Mesendoderm (in vitro differentiated cells): ENCODE measurements at regions not wholly inside any gene's neighbourhood (a gene's known extent, or its start where the extent isn't known, plus 50 kb on each side); places are given as distances from the start of the nearest gene placed in this dataset.

ENCODE experiments used
- DNase-seq: peaks from one replicate; pipeline ENCODE4 v3.0.0; 2013
- H2AK5ac ChIP-seq: 2 replicates; pipeline ENCODE4 v1.6.1; 2013; ENCODE audit warnings: low read length, inconsistent platforms
- H2BK120ac ChIP-seq: 2 replicates; pipeline ENCODE4 v1.6.1; 2013; ENCODE audit warnings: low read depth, mild to moderate bottlenecking, low read length, moderate library complexity, mixed read lengths
- H2BK15ac ChIP-seq: replicated peaks from 2 replicates; pipeline ENCODE4 v1.6.1; 2013; ENCODE audit warnings: low read depth, mild to moderate bottlenecking, moderate library complexity
- H2BK5ac ChIP-seq: 2 replicates; pipeline ENCODE4 v1.6.1; 2013; ENCODE audit warnings: low read length, inconsistent platforms
- H3K18ac ChIP-seq: 2 replicates; pipeline ENCODE4 v1.6.1; 2013; ENCODE audit warnings: mild to moderate bottlenecking, low read length, mixed read lengths
- H3K23ac ChIP-seq: one replicate; pipeline ENCODE4 v1.6.1; 2013; ENCODE audit warnings: low read length
- H3K27ac ChIP-seq: 2 replicates; pipeline ENCODE4 v1.5.1; 2013; ENCODE audit warnings: low read depth, mild to moderate bottlenecking, inconsistent platforms, low read length, moderate library complexity
- H3K27me3 ChIP-seq: 2 replicates; pipeline ENCODE4 v1.6.1; 2013; ENCODE audit warnings: low read length, control low read depth, mild to moderate bottlenecking, inconsistent platforms; ENCODE audit not compliant: insufficient read depth, poor library complexity
- H3K36me3 ChIP-seq: 2 replicates; pipeline ENCODE4 v1.6.1; 2013; ENCODE audit warnings: low read length, inconsistent platforms; ENCODE audit not compliant: control insufficient read depth, insufficient read depth
- H3K4ac ChIP-seq: one replicate; pipeline ENCODE4 v1.6.1; 2013; ENCODE audit warnings: low read depth, mild to moderate bottlenecking, low read length, moderate library complexity
- H3K4me1 ChIP-seq: 2 replicates; pipeline ENCODE4 v1.6.1; 2013; ENCODE audit warnings: low read depth, low read length, inconsistent platforms; ENCODE audit not compliant: control insufficient read depth
- H3K4me2 ChIP-seq: 2 replicates; pipeline ENCODE4 v1.6.1; 2013; ENCODE audit warnings: low read length
- H3K4me3 ChIP-seq: 2 replicates; pipeline ENCODE4 v1.5.1; 2013; ENCODE audit warnings: mild to moderate bottlenecking, low read length
- H3K56ac ChIP-seq: one replicate; pipeline ENCODE4 v1.6.1; 2013; ENCODE audit warnings: low read length
- H3K79me1 ChIP-seq: 2 replicates; pipeline ENCODE4 v1.6.1; 2013; ENCODE audit warnings: low read length, inconsistent platforms
- H3K79me2 ChIP-seq: 2 replicates; pipeline ENCODE4 v1.6.1; 2013; ENCODE audit warnings: mild to moderate bottlenecking, low read length; ENCODE audit not compliant: control insufficient read depth, insufficient read depth
- H3K9ac ChIP-seq: 2 replicates; pipeline ENCODE4 v1.6.1; 2013; ENCODE audit warnings: low read length, inconsistent platforms
- H4K5ac ChIP-seq: one replicate; pipeline ENCODE4 v1.6.1; 2013; ENCODE audit warnings: low read length
- H4K8ac ChIP-seq: one replicate; pipeline ENCODE4 v1.6.1; 2013; ENCODE audit warnings: low read depth, mild to moderate bottlenecking, control low read depth, low read length, moderate library complexity
- WGBS: extraction: QIAGEN DNeasy Blood & Tissue Kit; methylation state at CpG from one replicate; pipeline ENCODE4 v1.1.7; 2013; ENCODE audit warnings: low lambda C conversion rate, missing lambda C conversion rate; ENCODE audit not compliant: insufficient coverage; ENCODE audit errors: extremely low coverage; 5-methylcytosine and 5-hydroxymethylcytosine counted together

DNA sequence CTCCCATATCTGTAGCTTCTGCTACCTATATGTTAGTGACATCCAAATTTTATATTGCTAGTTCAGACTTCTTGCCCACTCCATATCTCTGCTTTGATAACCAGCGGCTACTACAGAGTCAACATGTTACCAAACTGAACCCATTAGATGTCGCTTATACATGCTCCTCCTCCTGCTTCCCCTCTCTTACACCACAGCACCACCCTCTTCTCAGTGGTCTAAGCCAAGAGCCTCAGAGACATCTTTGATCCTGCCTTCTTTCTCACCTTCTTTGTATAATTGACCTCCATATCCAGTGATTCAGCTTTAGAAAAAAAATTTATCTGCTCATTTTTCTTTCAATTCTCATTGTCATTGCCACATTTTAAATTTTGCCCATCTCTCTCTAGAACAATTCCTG, 408.2 kb upstream of the TLE4 start:
- no peak overlapping the region for H3K56ac ChIP-seq
- no peak overlapping the region for H3K4me3 ChIP-seq
- no peak overlapping the region for H2BK120ac ChIP-seq
- H4K8ac ChIP-seq, result no peak overlapping the region
- no peak overlapping the region for H3K9ac ChIP-seq
- no peak overlapping the region for H3K4ac ChIP-seq
- H3K4me2 ChIP-seq, result no peak overlapping the region
- no CpG with 5 or more reads among the region's 2 CpGs for WGBS
- no peaks in the 10 kb centered on the region for H3K36me3 ChIP-seq
- no peak overlapping the region for H2BK15ac ChIP-seq
- no peaks in the 10 kb centered on the region for H3K79me2 ChIP-seq
- H4K5ac ChIP-seq, result no peak overlapping the region
- H3K27me3 ChIP-seq, result no peaks in the 10 kb centered on the region
- H3K4me1 ChIP-seq, result no peaks in the 10 kb centered on the region
- H2BK5ac ChIP-seq, result no peak overlapping the region
- no peak for DNase-seq
- no peak overlapping the region for H3K18ac ChIP-seq
- H2AK5ac ChIP-seq, result no peak overlapping the region
- no peak overlapping the region for H3K27ac ChIP-seq
- H3K23ac ChIP-seq, result no peak overlapping the region
- no peaks in the 10 kb centered on the region for H3K79me1 ChIP-seq

DNA sequence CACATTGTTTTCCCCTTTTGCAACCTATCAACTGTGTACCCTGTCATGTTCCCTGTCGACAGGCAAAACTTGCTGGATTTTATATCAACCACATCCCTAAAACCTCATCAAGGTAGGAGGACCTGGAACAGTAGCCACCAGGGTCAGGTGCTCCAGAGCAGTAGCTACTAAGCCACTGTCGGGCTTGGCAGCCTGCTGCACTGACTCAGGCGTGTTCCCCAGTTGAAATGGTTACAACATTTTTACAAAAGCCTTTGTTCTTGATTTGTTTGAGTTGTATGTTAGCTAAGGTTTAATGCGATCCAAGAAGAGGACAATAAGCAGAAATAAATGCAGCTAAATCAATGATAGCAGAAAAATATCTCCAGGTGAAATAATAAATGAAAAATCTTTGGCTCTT, 407.4 kb upstream of the TLE4 start:
- WGBS, result no CpG with 5 or more reads among the region's 4 CpGs
- no peak overlapping the region for H4K8ac ChIP-seq
- no peaks in the 10 kb centered on the region for H3K4me1 ChIP-seq
- no peak overlapping the region for H3K27ac ChIP-seq
- no peak for DNase-seq
- H3K23ac ChIP-seq, result no peak overlapping the region
- no peak overlapping the region for H3K18ac ChIP-seq
- no peaks in the 10 kb centered on the region for H3K79me2 ChIP-seq
- no peaks in the 10 kb centered on the region for H3K36me3 ChIP-seq
- H2BK120ac ChIP-seq, result no peak overlapping the region
- H3K56ac ChIP-seq, result no peak overlapping the region
- no peaks in the 10 kb centered on the region for H3K79me1 ChIP-seq
- H3K27me3 ChIP-seq, result no peaks in the 10 kb centered on the region
- no peak overlapping the region for H3K4me3 ChIP-seq
- no peak overlapping the region for H3K9ac ChIP-seq
- H3K4me2 ChIP-seq, result no peak overlapping the region
- H3K4ac ChIP-seq, result no peak overlapping the region
- H2BK15ac ChIP-seq, result no peak overlapping the region
- H2BK5ac ChIP-seq, result no peak overlapping the region
- no peak overlapping the region for H4K5ac ChIP-seq
- H2AK5ac ChIP-seq, result no peak overlapping the region

GRCh38 chr9:79165020-79165780, 406.6 kb upstream of the TLE4 start:
- DNase-seq, result no peak
- H3K56ac ChIP-seq, result no peak overlapping the region
- no peaks in the 10 kb centered on the region for H3K79me1 ChIP-seq
- no peak overlapping the region for H3K4ac ChIP-seq
- WGBS, result no CpG with 5 or more reads among the region's 5 CpGs
- no peak overlapping the region for H4K8ac ChIP-seq
- H2BK5ac ChIP-seq, result no peak overlapping the region
- no peaks in the 10 kb centered on the region for H3K36me3 ChIP-seq
- H2AK5ac ChIP-seq, result no peak overlapping the region
- no peak overlapping the region for H3K18ac ChIP-seq
- no peak overlapping the region for H4K5ac ChIP-seq
- no peak overlapping the region for H3K4me3 ChIP-seq
- H3K9ac ChIP-seq, result no peak overlapping the region
- H2BK15ac ChIP-seq, result no peak overlapping the region
- no peak overlapping the region for H3K4me2 ChIP-seq
- no peaks in the 10 kb centered on the region for H3K27me3 ChIP-seq
- no peaks in the 10 kb centered on the region for H3K4me1 ChIP-seq
- H3K27ac ChIP-seq, result no peak overlapping the region
- H3K23ac ChIP-seq, result no peak overlapping the region
- no peak overlapping the region for H2BK120ac ChIP-seq
- H3K79me2 ChIP-seq, result no peaks in the 10 kb centered on the region

- no peak overlapping the region for H4K8ac ChIP-seq
- DNase-seq, result no peak
Observed at GRCh38 chr9:79166005-79166404, 405.8 kb upstream of the TLE4 start.

GRCh38 chr9:79170643-79171042, 401.1 kb upstream of the TLE4 start:
- Histone ChIP-seq H3K9ac (no peak overlapping the region), H2BK15ac (no peak overlapping the region), H3K27me3 (no peaks in the 10 kb centered on the region), H2BK120ac (no peak overlapping the region), H4K8ac (no peak overlapping the region), H3K27ac (no peak overlapping the region), H3K18ac (no peak overlapping the region), H3K4ac (no peak overlapping the region), H3K56ac (no peak overlapping the region), H4K5ac (no peak overlapping the region), H3K36me3 (no peaks in the 10 kb centered on the region), H3K79me2 (no peaks in the 10 kb centered on the region), H3K4me3 (no peak overlapping the region), H3K79me1 (no peaks in the 10 kb centered on the region), H2BK5ac (no peak overlapping the region), H3K4me2 (no peak overlapping the region), H3K4me1 (no peaks in the 10 kb centered on the region), H3K23ac (no peak overlapping the region), H2AK5ac (no peak overlapping the region)
- DNase-seq, result no peak
- WGBS, result no CpG with 5 or more reads among the region's 1 CpG

More at GRCh38 chr9:79166005-79166404, 405.8 kb upstream of the TLE4 start:
- Histone ChIP-seq H3K79me1 (no peaks in the 10 kb centered on the region), H3K4me3 (no peak overlapping the region), H3K4me1 (no peaks in the 10 kb centered on the region), H2BK15ac (no peak overlapping the region), H3K56ac (no peak overlapping the region), H3K4me2 (no peak overlapping the region), H3K27ac (no peak overlapping the region), H3K18ac (no peak overlapping the region), H3K9ac (no peak overlapping the region), H3K27me3 (no peaks in the 10 kb centered on the region), H2BK120ac (no peak overlapping the region), H3K23ac (no peak overlapping the region), H4K5ac (no peak overlapping the region), H3K79me2 (no peaks in the 10 kb centered on the region), H3K36me3 (no peaks in the 10 kb centered on the region), H3K4ac (no peak overlapping the region), H2AK5ac (no peak overlapping the region), H2BK5ac (no peak overlapping the region)
- no CpG with 5 or more reads among the region's 3 CpGs for WGBS

DNA sequence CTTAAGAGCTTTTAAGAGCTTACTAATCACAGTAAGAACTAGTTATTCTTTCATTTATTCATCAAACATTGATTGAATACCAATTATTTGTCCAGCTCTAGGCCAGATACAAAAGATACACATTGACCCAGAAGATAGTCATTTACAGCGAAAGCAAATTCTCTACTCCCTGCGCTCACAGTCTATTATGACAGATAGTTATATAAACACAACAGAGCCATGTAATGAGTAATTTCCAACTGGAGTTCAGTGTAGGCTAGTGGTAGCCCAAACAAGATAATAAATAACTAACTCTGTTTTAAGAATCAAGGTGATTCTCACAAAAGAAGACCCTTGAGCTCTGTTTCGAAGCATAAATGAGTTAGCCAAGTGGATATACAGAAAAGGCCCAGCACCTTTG, 397.8 kb upstream of the TLE4 start:
- H3K4me1 ChIP-seq, result no peaks in the 10 kb centered on the region

More for the DNA sequence above, 397.8 kb upstream of the TLE4 start:
- Histone ChIP-seq H3K18ac (no peak overlapping the region), H3K4me2 (no peak overlapping the region), H3K56ac (no peak overlapping the region), H3K79me2 (no peaks in the 10 kb centered on the region), H4K8ac (no peak overlapping the region), H3K23ac (no peak overlapping the region), H3K27me3 (no peaks in the 10 kb centered on the region), H2BK15ac (no peak overlapping the region), H3K27ac (no peak overlapping the region), H2AK5ac (no peak overlapping the region), H3K9ac (no peak overlapping the region), H2BK120ac (no peak overlapping the region), H4K5ac (no peak overlapping the region), H3K4me3 (no peak overlapping the region), H3K79me1 (no peaks in the 10 kb centered on the region), H2BK5ac (no peak overlapping the region), H3K4ac (no peak overlapping the region), H3K36me3 (no peaks in the 10 kb centered on the region)
- no peak for DNase-seq
- no CpG with 5 or more reads among the region's 3 CpGs for WGBS
